ENCODE measurements at regions not wholly inside any gene's neighbourhood (a gene's known extent, or its start where the extent isn't known, plus 50 kb on each side); places are given as distances from the start of the nearest gene placed in this dataset.

DNA sequence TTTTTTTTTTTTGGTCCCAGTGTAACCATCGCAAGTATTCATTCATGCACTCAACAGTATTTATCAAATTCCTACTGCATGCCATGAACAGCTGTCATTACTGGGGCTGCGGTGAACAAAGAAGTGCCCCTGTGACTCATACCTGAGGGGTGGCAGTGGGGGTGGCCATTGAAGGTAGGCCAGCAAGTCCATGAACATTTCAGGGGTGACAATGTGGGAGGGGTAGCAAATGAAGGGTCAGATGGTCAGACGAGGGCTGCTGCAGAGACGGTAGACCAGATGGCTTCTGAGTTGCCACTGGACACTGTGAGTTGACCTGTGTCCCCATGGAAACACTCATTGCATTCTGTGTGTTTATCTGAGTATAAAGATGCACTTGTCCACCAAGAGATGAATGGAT is 92.5 kb upstream of the PITRM1 start:
- TF ChIP-seq, protein P1, sequence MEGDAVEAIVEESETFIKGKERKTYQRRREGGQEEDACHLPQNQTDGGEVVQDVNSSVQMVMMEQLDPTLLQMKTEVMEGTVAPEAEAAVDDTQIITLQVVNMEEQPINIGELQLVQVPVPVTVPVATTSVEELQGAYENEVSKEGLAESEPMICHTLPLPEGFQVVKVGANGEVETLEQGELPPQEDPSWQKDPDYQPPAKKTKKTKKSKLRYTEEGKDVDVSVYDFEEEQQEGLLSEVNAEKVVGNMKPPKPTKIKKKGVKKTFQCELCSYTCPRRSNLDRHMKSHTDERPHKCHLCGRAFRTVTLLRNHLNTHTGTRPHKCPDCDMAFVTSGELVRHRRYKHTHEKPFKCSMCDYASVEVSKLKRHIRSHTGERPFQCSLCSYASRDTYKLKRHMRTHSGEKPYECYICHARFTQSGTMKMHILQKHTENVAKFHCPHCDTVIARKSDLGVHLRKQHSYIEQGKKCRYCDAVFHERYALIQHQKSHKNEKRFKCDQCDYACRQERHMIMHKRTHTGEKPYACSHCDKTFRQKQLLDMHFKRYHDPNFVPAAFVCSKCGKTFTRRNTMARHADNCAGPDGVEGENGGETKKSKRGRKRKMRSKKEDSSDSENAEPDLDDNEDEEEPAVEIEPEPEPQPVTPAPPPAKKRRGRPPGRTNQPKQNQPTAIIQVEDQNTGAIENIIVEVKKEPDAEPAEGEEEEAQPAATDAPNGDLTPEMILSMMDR (IDR thresholded peaks at IDR 0.05; ENCODE audit: low read depth, low read length, poor library complexity, severe bottlenecking), result no peak
- TF ChIP-seq EZH2phosphoT487 (IDR thresholded peaks at IDR 0.05; ENCODE audit: borderline replicate concordance, low read length), result no peak
